ENCODE measurements at regions not wholly inside any gene's neighbourhood (a gene's known extent, or its start where the extent isn't known, plus 50 kb on each side); places are given as distances from the start of the nearest gene placed in this dataset.

DNA sequence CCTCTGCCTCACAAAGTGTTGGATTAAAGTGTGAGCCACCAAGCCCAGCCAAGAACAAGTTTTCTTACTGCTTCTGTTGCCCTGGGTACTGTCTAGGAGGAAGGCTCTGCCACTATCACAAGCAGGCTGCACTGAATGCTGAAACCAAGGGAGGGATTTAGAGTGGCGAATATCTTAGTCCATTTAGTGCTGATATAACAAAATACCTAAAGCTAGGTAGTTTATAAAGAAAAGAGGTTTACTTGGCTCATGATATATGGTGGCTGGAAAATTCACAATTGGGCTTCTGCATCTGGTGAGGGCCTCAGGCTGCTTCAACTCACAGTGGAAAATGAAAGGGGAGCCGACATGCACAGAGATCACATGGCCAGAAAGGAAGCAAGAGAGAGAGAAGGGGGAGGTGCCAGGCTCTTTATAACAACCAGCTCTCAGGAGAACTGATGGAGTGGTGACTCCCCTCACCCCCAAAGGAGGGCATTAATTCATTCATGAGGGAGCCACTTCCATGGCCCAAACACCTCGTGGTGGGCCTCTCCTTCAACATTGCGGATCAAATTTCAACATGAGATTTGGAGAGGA lies 146.0 kb upstream of the SERPINE2 start:
- TF ChIP-seq, protein P1, sequence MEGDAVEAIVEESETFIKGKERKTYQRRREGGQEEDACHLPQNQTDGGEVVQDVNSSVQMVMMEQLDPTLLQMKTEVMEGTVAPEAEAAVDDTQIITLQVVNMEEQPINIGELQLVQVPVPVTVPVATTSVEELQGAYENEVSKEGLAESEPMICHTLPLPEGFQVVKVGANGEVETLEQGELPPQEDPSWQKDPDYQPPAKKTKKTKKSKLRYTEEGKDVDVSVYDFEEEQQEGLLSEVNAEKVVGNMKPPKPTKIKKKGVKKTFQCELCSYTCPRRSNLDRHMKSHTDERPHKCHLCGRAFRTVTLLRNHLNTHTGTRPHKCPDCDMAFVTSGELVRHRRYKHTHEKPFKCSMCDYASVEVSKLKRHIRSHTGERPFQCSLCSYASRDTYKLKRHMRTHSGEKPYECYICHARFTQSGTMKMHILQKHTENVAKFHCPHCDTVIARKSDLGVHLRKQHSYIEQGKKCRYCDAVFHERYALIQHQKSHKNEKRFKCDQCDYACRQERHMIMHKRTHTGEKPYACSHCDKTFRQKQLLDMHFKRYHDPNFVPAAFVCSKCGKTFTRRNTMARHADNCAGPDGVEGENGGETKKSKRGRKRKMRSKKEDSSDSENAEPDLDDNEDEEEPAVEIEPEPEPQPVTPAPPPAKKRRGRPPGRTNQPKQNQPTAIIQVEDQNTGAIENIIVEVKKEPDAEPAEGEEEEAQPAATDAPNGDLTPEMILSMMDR (IDR thresholded peaks at IDR 0.05): no peak

DNA sequence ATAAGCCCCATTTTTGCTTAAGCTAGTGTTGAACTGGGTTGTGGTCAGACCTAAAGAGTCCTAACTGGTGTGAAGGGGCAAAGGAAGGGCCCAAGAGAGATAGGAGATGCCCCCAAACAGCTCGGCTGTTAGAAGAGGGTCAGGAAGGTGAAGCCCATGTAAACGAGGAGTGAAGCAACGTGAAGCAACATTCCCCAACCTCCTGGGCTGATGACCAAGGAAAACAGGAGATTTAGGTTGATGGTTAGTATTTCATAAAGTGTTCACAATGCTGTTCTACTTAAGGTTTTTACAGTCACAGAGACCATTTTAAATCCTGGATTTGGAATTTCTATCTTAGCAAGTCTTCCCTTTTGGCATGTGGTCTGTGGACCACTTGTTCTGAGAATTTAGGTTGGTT lies 144.0 kb upstream of the SERPINE2 start:
- TF ChIP-seq, protein P1 (IDR thresholded peaks at IDR 0.05): no peak

DNA sequence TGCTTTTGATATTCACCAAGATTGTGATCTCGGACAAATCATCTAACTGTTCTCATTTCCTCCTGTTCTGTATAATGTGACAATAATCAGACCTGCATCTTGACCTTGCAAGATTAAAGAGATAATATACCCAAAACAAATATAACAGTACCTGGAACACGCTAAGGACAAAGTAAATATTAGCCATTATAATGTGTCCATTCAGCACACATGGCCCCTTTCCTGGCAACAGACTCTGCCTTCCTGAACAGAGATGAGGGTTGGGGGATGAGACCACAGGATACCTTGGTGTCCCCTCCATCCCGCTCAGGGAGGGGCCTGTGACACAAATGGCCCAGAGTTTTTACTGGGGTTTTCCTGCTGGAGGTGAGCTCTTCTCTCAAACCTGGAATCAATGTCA lies 143.4 kb upstream of the SERPINE2 start:
- TF ChIP-seq, protein P1 (IDR thresholded peaks at IDR 0.05): no peak

DNA sequence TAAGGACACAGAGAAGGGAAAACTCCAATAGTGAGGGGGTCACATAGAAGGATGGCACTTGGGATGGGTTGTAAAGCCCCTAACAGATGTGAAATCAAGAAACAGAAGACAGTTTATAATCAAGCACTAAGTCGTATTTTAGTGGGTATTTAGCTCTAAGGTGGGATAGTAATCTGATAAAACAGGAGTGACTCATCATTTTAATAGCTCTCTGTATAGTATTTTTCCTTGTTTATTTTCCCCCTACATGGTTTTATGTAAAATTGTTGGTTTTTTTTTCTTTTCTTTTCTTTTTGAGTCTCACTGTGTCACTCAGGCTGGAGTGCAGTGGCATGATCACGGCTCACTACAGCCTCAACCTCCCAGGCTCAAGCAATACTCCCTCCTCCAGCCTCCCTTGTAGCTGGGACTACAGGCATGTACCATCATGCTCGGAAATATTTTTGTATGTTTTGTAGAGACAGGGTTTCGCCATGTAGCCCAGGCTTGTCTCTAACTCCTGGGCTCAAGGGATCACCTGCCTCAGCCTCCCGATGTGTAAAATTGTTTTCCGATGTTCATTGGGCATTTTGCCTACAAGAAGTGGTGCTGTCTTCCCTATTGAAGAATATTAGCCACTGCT lies 142.6 kb upstream of the SERPINE2 start:
- TF ChIP-seq, protein P1 (IDR thresholded peaks at IDR 0.05): no peak

DNA sequence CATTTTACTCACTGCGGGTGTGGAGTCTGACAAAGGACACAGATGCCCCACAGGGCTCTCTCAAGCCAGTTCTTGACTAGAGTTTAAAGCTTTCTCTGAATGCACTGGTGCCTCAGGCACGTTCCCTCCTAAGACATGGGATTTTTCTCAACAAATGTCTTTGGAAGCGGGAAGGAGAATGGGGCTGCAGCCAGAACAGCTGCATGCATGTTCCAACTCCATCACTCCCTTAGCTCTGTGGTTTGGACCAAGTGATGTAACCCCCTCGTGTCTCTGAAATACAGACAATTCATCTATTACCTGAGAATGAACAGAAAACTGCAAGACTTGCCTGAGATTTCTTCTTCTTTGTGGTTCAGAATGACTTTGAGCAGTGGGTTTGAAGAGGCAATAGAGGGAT lies 141.7 kb upstream of the SERPINE2 start:
- TF ChIP-seq, protein P1 (IDR thresholded peaks at IDR 0.05): no peak

DNA sequence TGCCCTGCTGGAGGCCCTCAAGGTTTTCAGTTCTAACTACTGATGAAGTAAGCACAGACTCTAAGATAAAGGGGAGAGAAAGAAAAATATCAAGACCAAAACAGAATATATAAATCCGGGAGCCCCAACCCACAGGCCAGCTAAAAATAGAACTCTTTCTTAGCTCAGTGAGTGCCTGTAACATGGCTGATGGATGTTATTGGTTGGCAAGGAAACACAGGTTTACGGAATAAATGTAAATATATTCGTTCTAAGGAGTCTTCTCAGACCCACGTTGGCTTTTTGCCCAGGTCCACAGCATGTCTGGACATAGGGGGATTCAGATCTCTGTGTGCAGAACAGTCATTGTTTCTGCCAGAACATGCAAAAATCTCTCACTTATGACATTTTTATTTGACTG lies 139.0 kb upstream of the SERPINE2 start:
- TF ChIP-seq, protein P1 (IDR thresholded peaks at IDR 0.05): no peak

DNA sequence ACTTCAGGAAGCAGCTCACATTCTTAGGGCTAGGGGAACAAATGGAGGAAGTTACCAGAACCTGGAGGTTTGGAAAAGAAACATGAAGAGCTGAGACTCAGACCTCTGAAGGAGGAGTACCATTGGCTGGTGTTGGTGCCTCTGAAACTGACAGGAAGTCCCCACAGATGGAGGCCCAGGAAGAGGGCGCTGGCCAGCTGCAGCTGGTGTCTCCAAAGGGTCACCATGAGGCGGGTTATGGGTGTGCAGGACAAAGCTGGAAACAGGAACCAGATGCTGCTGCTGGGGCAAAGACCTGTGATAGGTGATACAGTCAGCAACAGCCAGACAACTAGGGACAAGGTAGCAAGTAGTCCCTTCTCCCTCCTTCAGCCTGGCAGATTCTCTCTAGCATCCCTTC lies 136.5 kb upstream of the SERPINE2 start:
- TF ChIP-seq, protein P1 (IDR thresholded peaks at IDR 0.05): no peak

DNA sequence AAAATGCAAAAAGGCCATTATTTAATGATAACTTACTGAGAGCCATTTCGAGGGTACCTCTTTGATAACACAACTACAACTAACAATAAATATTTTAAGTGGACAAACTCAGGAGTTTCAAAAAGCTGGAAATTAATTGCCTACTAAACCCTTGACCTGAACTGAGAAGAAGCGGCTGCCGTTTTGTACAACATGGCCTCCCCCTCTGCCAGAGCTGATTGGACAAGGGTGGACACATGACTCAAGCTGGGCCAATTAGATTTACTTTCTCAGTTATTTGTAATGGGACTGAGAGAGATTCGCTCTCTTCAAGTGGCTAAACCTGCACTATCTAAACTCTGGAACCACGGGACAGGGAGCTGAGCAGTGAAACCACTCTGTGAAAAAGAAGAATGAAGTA lies 135.9 kb upstream of the SERPINE2 start:
- TF ChIP-seq, protein P1 (IDR thresholded peaks at IDR 0.05): no peak

All from LNCAP (cell line).